A673 (cell line): ENCODE measurements at regions not wholly inside any gene's neighbourhood (a gene's known extent, or its start where the extent isn't known, plus 50 kb on each side); places are given as distances from the start of the nearest gene placed in this dataset.
"Not testable (repeated sequence)": the region's sequence is repeated elsewhere in the genome, so short reads cannot be mapped to it uniquely, and the experiment has no call there.

Source experiments
- BruUV-seq: library from RNA; stranded (reverse); fragments of 400-500 nt; replicated peaks from 2 replicates; lab custom pipeline; 2021; lab: Mats Ljungman, UMichigan
- CTCF ChIA-PET: fragments of 300-600 bp; sonication (Branson Sonifier 250); formaldehyde crosslinking; loops from one replicate; lab custom pipeline; 2022; ENCODE audit warnings: antibody characterized with exemption; lab: Charles Lee
- POLR2A ChIA-PET: fragments of 300-600 bp; sonication (Branson Sonifier 250); formaldehyde crosslinking; loops from one replicate; lab custom pipeline; 2022; ENCODE audit warnings: antibody characterized with exemption; ENCODE audit not compliant: low non-redundant PET; lab: Charles Lee
- DNase-seq: peaks from one replicate; pipeline ENCODE4 v3.0.0-alpha.2; 2015; ENCODE audit warnings: low spot score
- H3K27ac ChIP-seq: fragments of 200-600 bp; sonication (generic); 2 replicates; pipeline ENCODE4 v1.5.1; 2016; ENCODE audit warnings: mixed run types, low read depth, mild to moderate bottlenecking, mixed read lengths, antibody characterized with exemption, low read length; ENCODE audit not compliant: poor library complexity, severe bottlenecking
- H3K27me3 ChIP-seq: fragments of 200-600 bp; sonication (generic); replicated peaks from 2 replicates; pipeline ENCODE4 v1.6.1; 2017; ENCODE audit warnings: mixed run types, low read depth, mild to moderate bottlenecking, mixed read lengths, antibody characterized with exemption, low read length; ENCODE audit not compliant: insufficient read depth, poor library complexity
- H3K36me3 ChIP-seq: fragments of 200-600 bp; sonication (generic); 2 replicates; pipeline ENCODE4 v1.6.1; 2016; ENCODE audit warnings: mixed run types, mild to moderate bottlenecking, mixed read lengths, antibody characterized with exemption, low read length; ENCODE audit not compliant: insufficient read depth, poor library complexity, severe bottlenecking
- H3K4me1 ChIP-seq: fragments of 200-600 bp; sonication (generic); 2 replicates; pipeline ENCODE4 v1.6.1; 2017; ENCODE audit warnings: mixed run types, mild to moderate bottlenecking, mixed read lengths, antibody characterized with exemption, low read length; ENCODE audit not compliant: insufficient read depth, poor library complexity, severe bottlenecking
- H3K4me3 ChIP-seq: fragments of 200-600 bp; sonication (generic); 2 replicates; pipeline ENCODE4 v1.5.1; 2016; ENCODE audit warnings: low read depth, mixed run types, mild to moderate bottlenecking, mixed read lengths, low read length; ENCODE audit not compliant: poor library complexity, severe bottlenecking
- H3K9me3 ChIP-seq: fragments of 200-600 bp; sonication (generic); 2 replicates; pipeline ENCODE4 v1.6.1; 2016; ENCODE audit warnings: mixed run types, low read depth, mild to moderate bottlenecking, mixed read lengths, antibody characterized with exemption, low read length; ENCODE audit not compliant: poor library complexity, severe bottlenecking
- intact Hi-C: fragments of 100-400 bp; cut with micrococcal nuclease; formaldehyde crosslinking; loops from one replicate; pipeline ENCODE4 v1.10.0; 2022; ENCODE audit not compliant: unreplicated experiment

DNA sequence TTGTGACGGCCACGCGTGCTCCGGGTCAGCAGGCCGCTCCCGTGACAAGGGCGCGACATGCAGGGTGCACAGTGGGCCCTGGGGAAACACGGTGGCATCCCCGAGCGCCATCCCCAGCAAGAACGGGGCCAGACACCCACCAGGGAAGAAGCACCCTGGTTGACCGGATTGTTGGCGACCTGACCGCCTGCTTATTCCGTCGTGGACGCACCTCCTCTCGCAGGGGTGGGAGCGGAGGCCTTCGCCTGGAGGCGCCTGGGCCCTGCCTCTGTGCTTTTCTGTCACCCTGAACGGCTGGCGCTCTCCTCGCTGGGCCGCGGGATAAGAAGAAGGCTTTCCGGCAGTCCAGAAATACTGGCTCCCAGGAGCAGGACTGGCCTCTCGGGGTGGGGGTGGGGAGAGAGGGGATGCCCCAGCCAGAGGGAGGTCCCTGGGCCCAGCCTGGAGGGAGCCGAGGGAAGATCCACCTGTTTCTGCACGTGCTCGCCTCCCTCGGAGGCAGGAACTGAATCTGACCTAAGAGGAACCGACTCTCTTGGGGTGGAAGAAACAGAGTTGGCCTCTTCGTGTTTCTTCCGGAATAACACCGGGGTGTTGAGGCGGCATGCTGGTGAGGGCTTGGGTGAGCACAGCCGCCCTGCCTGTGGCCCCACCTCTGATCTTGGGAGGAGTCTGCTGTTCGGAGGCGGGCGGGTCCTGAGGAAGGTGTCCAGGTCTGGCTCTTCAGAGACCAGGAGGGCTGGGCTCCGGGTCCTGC is 4394.2 kb upstream of the TPTE start:
- BruUV-seq, H3K27ac ChIP-seq, H3K4me1 ChIP-seq, POLR2A ChIA-PET, H3K27me3 ChIP-seq, DNase-seq, H3K4me3 ChIP-seq, CTCF ChIA-PET, H3K9me3 ChIP-seq, H3K36me3 ChIP-seq, intact Hi-C loops: not testable (repeated sequence)

DNA sequence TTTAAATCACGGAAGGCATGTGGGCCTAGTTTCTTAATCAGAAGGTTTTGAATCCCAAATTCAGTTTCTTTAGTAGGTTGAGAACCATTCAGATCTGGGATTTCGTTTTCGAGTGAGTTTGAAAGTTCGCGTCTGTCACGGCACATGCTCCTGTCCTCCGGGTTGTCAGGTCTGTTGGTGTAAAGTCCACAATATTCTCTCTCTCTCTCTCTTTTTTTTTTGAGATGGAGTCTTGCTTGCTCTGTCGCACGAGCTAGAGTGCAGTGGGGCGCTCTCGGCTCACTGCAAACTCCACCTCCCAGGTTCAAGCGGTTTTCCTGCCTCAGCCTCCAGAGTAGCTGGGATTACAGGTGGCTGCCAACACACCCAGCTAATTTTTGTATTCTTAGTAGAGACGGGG is 4390.6 kb upstream of the TPTE start:
- H3K4me3 ChIP-seq, H3K27me3 ChIP-seq, BruUV-seq, CTCF ChIA-PET, POLR2A ChIA-PET, intact Hi-C loops, H3K36me3 ChIP-seq, H3K4me1 ChIP-seq, H3K9me3 ChIP-seq, H3K27ac ChIP-seq, DNase-seq: not testable (repeated sequence)

DNA sequence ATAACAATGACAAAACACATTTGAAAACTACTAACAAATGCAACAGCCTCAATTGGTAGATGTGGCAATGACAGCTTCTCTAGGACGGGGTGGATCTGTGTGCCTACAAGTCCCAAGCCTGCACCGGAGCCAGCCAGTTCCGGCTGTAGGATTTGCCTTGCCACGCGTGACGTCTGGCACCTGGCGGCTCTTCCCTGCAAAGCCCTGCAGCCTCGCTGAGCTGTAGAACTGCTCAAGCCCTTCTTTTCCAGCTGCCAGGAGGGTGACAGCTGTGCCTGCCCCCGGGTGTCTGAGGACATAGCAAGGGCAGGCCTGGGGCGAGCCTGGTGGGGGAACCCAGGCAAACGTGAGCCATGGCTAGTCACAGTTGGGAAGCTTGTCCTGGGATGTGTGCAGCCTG is 4388.0 kb upstream of the TPTE start:
- H3K36me3 ChIP-seq, H3K27ac ChIP-seq, POLR2A ChIA-PET, BruUV-seq, H3K4me3 ChIP-seq, CTCF ChIA-PET, DNase-seq, H3K9me3 ChIP-seq, H3K4me1 ChIP-seq, H3K27me3 ChIP-seq, intact Hi-C loops: not testable (repeated sequence)

- intact Hi-C loops, POLR2A ChIA-PET, H3K36me3 ChIP-seq, H3K27me3 ChIP-seq, DNase-seq, H3K4me1 ChIP-seq, CTCF ChIA-PET, H3K9me3 ChIP-seq, BruUV-seq, H3K27ac ChIP-seq, H3K4me3 ChIP-seq: not testable (repeated sequence)
Measured at GRCh38 chr21:6133852-6134630, 4387.3 kb upstream of the TPTE start.

DNA sequence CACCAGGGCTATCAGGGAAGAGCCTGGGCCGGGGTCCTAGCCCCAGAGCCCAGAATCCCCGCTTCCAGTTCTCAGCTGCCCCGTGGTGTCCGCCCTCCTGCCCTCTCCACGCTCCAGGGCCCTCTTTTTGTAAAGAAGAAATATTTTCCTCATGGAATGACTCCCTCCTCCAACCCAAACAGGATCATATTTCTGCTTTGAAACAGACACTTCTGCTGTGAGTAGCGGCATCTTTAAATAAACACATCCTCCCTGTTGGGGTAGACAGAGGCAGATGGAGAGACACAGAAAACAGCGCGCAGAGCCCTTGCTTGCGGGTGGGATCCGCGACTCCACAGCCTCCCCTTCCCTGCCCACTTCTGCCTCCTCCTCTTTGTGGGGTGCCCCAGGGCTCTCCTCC is 4384.7 kb upstream of the TPTE start:
- POLR2A ChIA-PET, H3K27ac ChIP-seq, H3K36me3 ChIP-seq, intact Hi-C loops, H3K4me1 ChIP-seq, BruUV-seq, H3K9me3 ChIP-seq, H3K4me3 ChIP-seq, H3K27me3 ChIP-seq, CTCF ChIA-PET, DNase-seq: not testable (repeated sequence)

DNA sequence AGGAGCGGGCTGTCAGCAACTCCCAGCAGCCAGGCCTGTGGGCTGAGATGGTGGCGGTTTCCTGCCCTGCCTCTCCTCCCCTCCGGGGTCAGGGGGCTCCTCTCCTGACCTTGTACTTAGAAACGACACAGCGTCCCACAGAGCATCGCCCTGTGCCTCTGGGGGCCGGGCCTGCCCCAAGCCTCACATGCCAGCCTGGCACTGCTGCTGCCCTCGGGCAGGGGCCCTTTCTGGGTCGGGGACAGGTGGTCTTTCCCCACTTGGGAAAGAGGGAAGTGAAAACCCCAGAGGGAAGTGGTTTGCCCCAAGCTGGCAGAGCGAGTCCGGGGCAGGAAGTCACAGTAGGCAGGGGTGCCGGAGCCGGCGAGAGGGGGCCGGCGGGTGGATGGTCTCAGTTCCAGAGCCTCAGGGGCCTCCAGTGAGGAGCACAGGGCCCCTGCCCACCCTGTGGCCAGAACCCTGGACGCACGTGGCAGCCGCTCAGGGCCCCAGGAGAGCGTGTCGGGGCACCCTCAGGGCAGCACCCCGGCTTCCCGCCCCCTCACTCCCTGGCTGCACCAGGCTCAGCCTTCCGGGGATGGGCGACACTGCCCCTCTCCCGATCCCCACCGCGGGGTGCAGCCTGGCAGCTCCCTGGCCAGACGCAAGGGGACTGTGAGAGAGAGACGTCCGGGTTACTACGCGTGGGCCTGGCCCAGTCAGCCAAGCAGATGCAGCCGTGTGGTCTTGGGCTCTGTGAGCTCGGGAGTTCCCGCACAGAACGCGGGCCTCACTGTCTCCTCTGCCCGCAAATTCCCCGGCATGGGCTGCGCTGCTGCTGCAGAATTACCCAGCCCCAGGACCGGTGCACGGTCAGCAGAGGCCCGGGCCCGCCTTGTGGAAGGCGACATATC is 4382.9 kb upstream of the TPTE start:
- H3K4me1 ChIP-seq, POLR2A ChIA-PET, CTCF ChIA-PET, H3K27me3 ChIP-seq, DNase-seq, H3K27ac ChIP-seq, BruUV-seq, intact Hi-C loops, H3K4me3 ChIP-seq, H3K9me3 ChIP-seq, H3K36me3 ChIP-seq: not testable (repeated sequence)

DNA sequence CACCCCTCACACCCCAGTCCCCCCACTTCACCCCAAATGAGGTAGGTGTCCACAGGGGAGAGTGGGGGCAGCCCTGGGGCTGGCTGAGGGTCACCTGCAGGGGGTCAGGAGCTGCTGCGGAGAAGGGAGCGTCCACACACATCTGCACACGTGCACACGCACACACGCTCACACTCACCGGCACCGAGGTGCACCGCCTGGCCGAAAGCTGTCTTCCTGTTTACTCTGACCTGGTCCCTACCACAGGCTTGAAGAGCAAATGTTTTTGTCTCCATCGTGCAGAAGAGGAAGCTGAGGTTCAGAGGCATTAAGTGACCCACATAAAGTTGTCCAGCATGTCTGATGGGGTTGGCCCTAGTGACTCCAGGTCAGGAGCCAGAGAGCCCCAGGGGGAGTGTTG is 4382.1 kb upstream of the TPTE start:
- BruUV-seq, POLR2A ChIA-PET, CTCF ChIA-PET: not testable (repeated sequence)

More for the DNA sequence above, 4382.1 kb upstream of the TPTE start:
- H3K36me3 ChIP-seq, H3K27ac ChIP-seq, H3K9me3 ChIP-seq, H3K27me3 ChIP-seq, H3K4me1 ChIP-seq, H3K4me3 ChIP-seq, DNase-seq, intact Hi-C loops: not testable (repeated sequence)
